ENCODE measurements at regions not wholly inside any gene's neighbourhood (a gene's known extent, or its start where the extent isn't known, plus 50 kb on each side); places are given as distances from the start of the nearest gene placed in this dataset.
"Not testable (repeated sequence)": the region's sequence is repeated elsewhere in the genome, so short reads cannot be mapped to it uniquely, and the experiment has no call there.

DNA sequence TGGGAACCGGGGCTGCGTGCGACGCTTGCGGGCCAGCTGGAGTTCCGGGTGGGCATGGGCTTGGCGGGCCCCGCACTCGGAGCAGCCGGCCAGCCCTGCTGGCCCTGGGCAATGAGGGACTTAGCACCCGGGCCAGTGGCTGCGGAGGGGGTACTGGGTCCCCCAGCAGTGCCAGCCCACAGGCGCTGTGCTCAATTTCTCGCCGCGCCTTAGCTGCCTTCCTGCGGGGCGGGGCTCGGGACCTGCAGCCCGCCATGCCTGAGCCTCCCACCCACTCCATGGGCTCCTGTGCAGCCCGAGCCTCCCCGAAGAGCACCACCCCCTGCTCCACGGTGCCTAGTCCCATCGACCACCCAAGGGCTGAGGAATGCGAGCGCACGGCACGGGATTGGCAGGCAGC, 63.8 kb downstream of the PLXNA1 start:
- DNase-seq (ENCODE audit: low read depth, low spot score) = not testable (repeated sequence)

DNA sequence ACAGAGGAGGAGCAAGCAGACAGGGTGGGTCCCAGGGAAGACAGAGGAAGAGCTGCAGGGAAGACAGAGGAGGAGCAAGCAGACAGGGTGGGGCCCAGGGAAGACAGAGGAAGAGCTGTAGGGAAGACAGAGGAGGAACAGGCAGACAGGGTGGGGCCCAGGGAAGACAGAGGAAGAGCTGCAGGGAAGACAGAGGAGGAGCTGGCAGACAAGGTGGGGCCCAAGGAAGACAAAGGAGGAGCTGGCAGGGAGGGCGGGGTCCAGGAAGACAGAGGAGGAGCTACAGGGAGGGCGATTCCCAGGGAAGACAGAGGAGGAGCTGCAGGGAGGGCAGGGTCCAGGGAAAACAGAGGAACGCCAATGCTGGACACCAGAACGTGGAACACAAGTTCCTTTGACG, 66.5 kb downstream of the PLXNA1 start:
- no peak for DNase-seq (ENCODE audit: low read depth, low spot score)

DNA sequence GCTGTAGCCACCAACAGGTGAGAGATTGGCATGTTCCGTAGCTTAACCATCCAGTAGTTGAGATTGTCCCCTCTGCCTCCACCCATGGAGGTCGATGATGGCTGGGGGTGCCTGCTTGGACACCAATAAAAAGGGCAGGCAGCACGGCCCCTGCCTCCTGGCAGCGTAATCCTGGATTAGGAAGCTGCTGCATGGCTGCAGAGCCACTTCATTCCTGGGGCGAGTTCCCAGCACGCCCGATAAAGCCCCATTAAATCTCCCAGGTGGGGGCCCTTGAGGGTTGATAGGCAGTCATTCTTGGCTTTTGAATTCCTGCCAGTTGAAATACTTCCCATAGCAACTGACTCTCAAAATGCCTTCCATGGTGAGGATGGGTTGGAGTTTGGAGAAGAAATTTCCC, 67.8 kb downstream of the PLXNA1 start:
- no peak for DNase-seq (ENCODE audit: low read depth, low spot score)

DNA sequence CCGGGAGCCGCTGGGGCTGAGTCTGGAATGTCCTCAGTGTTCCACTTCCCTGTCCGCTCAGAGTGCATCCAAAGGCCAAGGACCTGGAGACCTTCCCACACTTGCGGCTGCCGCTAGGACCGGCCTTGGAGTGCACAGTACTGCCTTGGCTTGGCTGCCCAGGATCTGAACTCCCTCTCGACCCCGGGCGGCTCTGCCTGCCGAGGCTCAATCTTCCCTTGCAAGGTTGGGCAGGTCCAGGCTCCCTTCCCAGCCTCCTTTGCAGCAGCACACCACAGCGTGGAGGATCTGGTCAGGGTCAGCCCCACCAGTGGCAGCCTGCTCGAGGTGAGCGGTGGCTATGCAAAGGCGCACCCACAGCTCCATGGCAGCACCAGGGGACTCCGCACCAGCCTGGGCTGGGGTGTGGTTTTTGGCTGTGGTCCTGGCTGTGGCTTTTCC, 69.2 kb downstream of the PLXNA1 start:
- DNase-seq (ENCODE audit: low read depth, low spot score) = no peak

DNA sequence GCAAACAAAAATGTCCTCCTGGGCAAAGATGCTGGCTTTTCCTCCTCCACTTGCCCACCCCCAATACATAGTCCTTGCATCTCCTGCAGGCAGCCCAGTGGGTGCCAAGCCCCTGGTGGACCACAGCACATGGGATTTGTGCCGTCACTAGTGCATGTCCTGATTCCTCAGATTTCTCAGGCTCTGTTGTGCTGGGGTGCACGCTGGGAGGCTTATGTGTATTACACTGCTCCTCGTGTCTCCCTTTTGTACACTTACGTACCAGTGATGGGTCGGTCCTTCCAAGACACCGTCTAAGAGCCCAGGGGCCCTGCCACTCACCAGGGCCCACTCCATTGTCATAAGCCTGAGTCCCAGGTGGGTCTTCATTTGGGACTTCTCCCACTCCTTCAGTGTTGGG, 70.1 kb downstream of the PLXNA1 start:
- DNase-seq (ENCODE audit: low read depth, low spot score) = no peak

DNA sequence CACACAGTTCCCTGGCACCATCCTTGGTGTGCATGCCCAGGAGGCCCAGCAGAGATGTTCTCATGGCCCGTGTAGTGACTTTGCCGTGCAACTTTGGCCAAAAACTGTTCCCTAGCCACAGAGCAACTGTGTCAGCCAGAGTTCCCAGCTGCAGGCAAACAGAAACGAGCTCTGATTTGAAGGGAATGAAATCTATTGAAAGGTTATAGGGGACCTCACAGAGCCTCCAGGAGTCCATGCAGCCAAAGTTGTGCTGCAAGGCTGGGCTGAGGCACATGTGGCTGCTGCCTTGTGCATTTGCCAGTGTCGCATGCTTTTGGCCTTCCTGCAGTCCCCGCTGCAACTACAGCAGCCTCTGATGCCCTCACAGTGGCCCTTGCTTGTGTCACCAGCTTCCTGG, 70.5 kb downstream of the PLXNA1 start:
- no peak for DNase-seq (ENCODE audit: low read depth, low spot score)

DNA sequence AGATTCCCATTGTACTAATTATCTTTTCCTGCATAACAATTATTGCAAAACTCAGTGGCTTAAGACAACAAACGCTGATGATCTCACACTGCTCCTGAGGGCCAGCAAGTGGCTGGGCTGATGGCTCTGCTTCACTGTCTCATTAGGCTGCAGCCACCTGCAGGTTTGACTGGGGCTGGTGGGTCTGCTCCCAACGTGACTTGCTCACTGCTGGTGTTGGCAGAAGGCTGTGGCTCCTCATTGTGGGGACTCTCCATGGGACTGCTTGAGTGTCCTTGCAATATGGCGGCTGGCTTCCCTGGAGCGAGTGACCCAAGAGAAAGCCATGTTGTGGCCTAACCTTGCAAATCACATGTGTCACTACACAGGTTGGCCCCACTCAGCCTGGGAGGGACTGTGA, 71.1 kb downstream of the PLXNA1 start:
- no peak for DNase-seq (ENCODE audit: low read depth, low spot score)

DNA sequence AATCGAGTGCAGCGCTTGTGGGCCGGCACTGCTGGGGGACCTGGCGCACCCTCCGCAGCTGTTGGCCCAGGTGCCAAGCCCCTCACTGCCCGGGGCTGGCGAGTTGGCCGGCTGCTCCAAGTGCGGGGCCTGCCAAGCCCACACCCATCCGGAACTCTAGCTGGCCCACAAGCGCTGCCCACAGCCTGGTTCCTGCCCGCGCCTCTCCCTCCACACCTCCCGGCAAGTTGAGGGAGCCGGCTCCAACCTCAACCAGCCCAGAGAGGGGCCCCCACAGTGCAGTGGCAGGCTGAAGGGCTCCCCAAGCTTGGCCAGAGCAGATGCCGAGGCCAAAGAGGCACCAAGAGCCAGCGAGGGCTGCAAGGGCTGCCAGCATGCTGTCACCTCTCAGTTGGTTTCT, 73.4 kb downstream of the PLXNA1 start:
- no peak for DNase-seq (ENCODE audit: low read depth, low spot score)

DNA sequence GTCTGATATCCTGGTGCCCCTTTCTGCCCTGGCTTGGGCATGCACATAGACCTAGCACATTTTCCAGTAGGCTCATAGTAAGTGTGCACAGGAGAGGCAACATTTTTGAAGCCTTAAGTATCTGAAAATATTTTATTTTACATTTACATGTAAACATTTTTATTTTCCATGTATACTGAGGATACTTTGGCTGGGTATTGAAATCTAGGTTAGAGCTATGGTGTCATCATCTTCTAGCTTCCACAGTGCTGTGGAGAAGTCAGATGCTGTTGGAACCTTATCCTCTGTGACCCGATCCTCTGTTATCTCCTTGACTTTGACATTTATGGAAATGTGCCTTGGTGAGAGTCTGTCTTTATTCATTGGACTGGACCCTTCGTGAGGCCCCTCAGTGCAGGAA, 74.1 kb downstream of the PLXNA1 start:
- no peak for DNase-seq (ENCODE audit: low read depth, low spot score)

DNA sequence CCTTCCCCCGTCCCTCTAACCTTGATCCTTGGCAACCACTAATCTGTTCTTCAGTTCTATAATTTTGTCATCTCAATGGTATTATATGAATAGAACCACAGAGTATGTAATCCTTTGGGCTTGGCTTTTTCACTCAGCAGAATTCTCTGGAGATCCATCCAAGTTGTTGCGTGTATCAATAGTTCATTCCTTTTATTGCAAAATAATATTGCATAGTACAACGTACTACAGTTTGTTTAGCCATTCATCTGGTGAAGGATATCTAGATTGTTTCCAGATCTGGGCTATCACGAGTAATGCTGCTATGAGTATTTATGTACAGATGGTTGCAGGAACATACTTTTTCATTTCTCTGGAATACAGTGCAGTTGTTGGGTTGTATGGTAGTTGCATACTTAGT, 76.2 kb downstream of the PLXNA1 start:
- no peak for DNase-seq (ENCODE audit: low read depth, low spot score)

DNA sequence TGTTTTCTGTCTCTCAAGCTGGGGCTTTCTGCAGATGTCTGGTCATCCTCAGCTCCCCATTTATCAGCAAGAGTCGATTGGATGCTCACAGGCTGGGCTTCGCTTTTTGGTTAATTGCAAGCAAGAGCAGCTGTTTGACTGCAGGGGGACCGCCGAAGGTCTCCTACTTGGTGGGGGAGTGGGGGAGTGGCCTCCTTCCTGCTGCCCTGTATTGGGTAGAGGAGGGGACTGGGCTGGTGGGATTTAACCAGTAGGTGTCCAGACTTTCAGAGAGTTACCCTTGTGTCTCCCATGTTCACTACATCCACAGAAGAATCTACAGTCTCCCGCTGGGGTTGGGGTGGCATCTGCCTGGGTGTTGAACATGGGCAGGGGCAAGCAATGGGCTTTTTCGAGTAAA, 78.7 kb downstream of the PLXNA1 start:
- DNase-seq (ENCODE audit: low read depth, low spot score) = no peak

DNA sequence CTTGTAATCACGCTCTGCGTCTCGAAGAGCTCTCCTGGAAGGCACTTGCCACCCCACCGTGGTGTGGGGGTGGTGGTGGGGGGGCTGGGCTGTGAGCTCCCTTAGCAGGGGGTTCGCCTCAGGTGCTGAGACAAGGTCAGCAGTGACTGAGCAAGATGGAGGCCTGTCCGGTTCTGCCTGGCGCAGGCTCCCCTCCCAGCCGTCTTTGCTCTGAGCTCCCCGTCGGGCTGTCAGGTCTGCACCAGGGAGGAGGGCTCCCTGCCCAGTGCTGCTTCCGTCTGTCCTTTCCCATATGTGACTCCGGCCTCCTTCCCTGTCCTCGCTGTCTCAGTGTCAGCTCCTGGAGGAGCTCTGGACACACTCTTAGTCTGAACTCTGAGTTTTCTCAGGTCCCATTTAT, 80.0 kb downstream of the PLXNA1 start:
- no peak for DNase-seq (ENCODE audit: low read depth, low spot score)

DNA sequence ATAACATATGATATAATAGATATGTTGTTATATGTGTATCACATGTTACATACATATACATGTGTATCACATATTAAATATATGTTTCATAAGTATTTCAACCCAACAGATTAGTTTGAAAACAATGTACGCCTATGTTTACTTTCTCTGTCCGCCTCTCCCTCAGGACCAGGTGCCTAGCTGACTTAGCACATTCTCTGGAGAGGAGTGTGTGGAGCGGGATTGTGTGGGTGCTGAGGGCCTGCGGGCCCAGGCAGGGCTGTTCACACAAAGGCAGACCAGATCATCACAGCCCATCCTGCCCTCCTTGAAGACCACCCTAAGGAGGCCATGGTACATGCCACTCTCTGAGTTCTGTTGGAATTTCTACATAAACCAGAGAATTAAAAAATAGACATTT, 81.0 kb downstream of the PLXNA1 start:
- DNase-seq (ENCODE audit: low read depth, low spot score) = no peak

DNA sequence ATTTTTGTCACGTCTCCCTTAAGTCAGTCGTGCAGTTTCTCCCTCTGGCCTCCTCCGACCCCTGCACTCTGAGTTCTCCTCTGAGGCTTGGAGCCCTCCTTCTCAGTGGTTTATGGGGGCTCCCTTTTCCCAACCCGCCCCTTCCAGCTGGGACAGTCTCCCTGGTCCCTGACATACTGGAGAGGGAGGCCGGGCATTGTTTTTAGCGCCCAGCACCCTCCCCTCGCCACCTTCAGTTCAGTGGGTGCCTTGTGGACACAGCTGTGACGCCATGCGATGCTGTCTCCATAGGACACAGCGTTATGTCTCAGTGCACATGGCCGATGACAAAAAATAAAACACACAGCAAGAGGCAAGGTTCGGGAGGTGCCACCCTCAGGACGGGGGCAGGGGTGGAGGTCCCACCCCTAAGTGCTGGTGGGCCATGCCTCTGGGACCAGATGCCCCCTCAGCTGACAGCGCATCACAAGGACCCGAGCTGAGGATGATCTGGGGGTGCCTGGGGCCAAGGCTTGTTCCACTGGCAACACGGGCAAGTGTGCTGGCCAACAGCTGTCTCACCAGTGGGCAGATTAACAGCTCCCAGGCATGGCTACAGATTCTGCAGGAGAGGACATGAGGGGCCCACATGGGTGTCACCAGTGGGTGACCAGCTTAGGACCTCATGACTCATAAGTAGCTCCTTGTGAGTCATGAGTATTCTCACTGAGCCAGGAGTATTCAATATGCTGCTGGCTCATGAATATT, 81.6 kb downstream of the PLXNA1 start:
- peak; percentile 52 for DNase-seq (ENCODE audit: low read depth, low spot score)

DNA sequence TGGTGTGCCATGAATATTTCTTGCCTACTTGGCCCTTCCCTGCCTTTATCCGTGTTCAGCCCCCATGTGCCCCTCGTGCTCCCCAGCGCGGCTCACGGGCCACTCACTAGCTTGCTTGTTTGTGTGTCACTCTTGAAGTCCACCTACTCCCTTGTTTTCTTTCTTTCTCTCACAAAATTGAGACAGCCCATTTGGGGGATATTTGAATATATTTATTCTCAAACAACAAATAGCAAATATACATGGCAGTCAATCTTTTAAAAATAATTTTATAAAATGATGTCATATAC, 82.2 kb downstream of the PLXNA1 start:
- DNase-seq (ENCODE audit: low read depth, low spot score) = no peak

DNA sequence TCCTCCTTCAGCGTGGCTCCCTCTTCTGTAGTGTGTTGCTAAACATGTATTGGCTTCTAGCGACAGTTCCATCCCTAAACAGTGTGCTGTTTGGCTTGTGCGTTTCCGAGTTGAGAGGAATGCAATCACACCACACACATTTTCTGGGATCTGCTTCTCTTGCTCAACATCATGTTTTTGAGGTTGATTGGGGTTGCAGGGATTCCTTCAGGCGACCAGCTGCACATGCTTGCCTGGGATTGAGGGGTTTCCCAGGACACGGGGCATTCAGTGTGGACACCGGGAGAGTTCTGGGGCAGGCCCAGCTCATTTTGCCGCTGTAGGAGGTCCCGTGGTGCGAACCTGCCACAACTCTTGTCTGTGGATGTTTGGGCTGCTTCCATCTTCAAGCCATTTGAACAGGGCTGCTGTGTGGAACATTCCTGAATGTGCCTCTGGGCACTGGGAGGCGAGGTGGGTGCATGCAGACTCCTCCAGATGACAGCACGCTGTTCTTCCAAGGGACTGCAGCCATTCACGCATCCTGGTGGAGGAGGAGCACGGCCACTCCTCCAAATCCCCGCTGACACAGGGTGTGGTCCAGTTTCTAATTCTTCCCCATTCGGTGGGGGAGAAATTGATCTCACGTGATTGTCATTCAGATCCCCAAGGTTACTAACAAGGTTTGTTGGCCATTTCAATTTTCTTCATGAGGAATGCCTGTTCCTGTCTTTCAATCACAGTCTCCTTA, 82.8 kb downstream of the PLXNA1 start:
- DNase-seq (ENCODE audit: low read depth, low spot score) = no peak

DNA sequence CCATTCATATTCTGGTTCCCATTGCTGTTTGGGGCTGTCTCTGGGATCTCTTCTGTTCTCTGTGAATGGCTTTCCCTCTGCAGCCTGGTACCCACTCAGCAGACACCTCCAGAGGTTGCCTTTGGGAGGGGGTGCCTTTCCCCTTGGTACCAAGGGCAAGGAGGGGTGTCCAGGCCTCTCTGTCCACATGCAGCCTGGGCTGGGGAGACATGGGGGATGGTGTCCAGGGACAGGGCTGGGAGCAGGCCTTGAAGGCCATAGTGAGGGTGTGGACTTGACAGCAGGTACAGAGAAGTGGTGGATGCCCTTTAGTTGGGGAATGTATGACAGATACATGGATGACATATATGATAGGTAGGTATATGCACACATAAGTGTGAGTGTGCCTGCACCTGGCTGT, 83.7 kb downstream of the PLXNA1 start:
- no peak for DNase-seq (ENCODE audit: low read depth, low spot score)

DNA sequence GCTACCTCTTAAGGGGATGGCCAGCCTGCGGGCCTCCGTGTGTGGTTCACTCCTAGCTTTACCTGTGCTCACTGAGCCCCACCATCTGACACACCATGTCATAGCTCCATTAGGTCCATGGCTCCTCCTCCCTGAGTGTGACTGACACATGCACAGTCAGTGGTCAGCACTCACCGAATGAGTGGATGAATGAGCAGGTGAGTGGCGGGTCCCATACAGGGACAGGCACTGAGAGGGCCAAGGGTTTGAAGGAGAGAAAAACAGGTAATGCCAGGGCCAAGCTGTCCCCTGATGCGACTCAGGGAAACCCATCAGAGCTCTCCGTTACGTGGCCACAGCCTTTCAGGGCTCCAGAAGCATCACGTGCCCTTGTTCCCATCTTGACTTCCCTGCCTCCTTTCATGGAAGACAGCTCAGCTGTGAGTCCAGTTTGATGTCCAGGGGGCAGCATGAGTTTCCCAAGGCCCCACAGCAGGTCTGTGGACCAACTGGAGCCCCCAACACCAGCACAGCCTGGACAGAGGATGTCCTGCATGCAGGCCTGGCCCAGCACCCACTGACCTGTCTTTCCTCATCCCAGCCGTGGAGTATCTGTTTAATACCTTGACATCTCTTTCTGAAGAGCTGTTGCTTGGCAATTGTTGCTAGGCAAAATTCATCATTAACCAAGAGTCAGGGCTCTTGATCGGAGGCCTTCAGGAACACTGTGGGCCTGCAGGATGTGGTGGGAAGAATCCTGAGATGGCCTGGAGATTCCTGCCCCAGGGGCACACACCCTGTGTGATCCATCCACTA, 84.4 kb downstream of the PLXNA1 start:
- no peak for DNase-seq (ENCODE audit: low read depth, low spot score)

DNA sequence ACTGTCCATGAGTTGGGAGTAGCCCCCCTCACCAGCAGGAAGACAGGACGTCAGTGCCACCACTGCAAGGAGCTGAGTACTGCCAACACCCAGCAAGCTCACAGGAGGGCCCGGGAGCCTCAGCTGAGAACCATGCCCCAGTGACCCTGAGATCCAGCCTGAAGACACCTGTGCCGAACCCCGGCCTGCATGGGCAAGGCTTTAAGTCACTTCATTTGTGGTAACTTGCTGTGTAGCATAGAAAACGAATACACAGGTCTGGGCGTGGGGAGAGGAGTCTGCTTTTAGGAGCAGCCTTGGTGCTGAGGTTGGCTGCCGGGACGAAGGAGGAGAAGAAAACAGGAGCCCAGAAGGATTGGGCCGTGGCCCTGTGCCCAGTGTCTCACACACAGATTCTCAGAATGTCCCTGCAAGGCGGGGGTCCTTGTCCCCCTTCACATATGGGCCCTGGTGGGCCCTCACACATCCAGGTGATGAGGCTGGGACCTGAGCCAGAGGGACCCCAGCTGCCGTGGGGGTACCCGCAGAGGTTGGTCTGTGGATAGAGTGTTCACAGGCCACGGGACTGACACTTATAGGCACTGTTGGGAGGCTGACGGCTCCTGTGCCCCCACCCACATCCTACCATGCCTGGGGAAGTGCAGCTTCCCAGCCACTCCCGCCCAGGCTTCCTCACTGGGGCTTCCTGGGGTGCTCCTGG, 85.3 kb downstream of the PLXNA1 start:
- DNase-seq (ENCODE audit: low read depth, low spot score) = no peak

DNA sequence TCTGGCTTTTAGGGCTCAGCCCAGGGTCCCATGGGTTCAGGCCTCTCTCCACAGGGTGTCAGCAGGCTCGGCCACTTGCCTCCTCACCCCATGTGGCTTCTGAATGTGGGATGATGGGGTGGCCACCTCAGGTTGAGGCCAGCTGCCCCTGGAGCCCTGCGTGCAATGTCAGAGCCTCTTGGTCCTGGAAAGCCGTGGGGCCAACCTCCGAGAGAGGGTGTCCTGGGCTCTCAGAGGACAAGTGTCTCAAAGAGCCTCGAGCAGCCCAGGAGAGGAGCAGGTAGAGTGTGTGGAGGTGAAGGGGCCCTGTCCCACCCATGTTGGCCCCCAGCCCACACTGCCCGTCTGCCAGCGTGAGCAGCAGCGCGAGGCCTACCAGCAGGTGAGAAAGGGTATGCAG, 86.0 kb downstream of the PLXNA1 start:
- no peak for DNase-seq (ENCODE audit: low read depth, low spot score)

DNA sequence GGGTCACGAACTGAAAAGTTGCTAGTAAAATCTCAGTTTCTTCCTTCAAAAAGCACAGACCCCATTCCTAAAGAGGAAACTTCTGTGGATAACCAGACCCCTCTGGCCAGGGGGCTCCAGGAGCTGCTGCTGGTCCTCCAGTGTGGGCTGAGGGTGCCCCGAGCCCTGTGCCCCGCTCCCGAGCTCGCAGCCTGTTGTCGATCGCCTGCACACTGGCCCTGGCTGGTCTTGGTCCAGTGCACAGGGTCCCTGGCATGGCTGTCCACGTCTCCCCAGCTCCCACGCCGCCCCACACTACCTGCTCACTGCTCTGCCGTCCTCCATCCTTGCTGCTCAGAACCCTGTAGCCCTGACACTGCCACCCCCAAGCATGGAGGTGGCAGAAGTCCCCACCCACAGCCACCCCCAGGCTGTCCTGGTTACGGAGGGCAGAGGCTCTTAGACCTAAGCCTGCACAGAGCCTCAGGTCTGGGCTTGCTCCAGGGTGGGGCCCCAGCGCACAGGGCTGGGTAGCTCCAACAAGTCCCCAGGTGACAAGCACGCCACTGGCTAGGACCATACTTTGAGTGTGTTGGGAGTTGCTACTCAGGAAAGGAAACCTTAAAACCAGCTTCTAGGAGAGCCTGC, 87.0 kb downstream of the PLXNA1 start:
- no peak for DNase-seq (ENCODE audit: low read depth, low spot score)

DNA sequence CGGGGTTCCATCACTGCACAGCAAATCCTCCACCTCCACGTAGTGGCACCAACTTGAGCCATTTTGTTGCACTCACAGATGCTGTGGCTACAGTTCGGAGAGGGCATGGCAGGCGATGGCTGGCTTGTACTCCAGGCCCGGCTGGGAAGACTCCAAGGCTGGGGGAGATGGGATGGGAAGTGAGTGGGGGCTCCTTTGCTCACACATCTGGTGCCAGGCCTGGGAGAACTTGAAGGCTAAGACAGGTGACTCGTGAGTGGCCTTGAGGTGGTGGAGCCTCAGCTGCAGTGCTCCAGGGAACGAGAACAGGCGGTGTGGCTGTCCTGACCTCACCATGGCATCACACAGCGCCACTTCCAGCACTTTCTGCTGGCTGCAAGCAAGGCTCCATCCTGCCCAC, 87.9 kb downstream of the PLXNA1 start:
- no peak for DNase-seq (ENCODE audit: low read depth, low spot score)
